DMS114 treated with DMSO at 0.1 percent for 48 hours (cell line): ENCODE measurements at regions not wholly inside any gene's neighbourhood (a gene's known extent, or its start where the extent isn't known, plus 50 kb on each side); places are given as distances from the start of the nearest gene placed in this dataset.

Source experiments
- DNase-seq: peaks from one replicate; lab custom pipeline; 2025; ENCODE audit not compliant: unreplicated experiment; lab: John Stamatoyannopoulos, UW

DNA sequence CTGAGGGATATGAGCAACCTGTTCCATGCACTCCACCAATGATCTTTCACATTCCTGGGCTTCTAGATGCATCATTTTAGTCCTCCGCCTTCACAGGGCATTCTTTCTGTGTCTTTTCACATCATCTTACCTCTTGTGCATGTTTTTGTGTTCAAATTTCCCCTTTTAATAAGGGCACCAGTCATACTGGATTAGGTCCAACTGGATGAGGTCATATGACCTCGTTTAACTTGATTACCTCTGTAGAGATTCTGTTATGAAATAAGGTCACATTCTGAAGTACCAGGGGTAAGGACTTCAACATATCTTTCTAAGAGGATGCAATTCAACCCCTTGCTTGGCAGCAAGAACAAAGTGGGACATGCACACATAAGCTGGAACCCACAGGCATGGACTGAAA lies 335.3 kb upstream of the TLE4 start:
- DNase-seq = no peak

DNA sequence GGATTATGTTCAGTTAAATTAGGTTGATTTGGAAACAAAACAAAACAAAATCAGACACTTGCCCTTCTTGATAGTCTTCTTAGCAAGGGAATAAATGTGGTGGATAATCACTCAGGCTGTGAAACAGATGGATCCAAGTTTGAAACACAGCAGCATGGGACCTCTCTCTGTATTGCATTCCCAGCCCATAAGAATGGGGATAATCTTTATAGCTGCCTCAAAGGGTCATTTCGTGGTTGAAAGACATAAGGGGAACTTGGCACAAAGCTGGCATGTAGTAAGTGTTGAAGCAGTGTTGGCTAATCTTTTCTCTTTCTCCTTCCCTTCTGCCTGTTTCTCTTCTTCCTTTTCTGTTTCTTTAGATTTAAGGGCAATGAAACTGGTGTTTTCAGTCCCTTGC lies 333.9 kb upstream of the TLE4 start:
- no peak for DNase-seq

DNA sequence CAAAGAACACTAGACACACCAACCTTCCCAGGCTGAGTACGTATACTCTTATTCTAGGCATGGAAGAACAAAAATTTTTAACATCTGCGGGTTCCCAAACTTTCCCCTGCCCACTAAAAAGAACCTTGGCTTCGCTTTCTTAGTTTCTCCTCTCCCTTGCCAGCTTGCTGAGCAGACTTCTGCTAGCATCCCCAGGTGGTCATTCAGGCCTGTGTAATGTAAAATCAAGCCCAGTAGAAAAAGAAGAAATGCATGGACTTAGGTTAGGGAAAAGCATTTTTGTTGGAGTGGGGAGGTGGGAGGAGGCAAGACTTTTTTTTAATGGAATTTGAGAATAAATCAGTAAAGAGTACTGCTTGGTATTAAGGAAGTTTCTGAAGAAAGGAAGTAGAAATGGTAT lies 331.0 kb upstream of the TLE4 start:
- no peak for DNase-seq

DNA sequence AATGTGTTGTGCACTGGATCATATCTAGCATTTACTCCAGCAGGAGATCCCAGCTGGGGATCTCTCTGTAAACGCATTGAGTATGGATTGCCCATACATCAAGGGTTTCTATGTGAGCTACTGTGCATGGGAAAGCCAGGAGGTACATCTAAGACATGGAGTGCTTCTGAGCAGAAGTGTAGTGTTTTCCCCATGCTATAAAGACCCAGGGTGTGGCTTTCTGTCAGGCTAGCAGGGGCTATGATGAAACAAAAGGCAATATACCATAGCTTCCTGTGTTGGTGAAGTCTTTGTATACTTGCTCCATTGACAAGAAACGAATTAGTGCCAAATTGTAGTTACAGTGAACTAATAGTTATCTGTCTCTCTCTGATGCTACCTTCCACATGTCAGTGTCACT lies 329.3 kb upstream of the TLE4 start:
- no peak for DNase-seq

DNA sequence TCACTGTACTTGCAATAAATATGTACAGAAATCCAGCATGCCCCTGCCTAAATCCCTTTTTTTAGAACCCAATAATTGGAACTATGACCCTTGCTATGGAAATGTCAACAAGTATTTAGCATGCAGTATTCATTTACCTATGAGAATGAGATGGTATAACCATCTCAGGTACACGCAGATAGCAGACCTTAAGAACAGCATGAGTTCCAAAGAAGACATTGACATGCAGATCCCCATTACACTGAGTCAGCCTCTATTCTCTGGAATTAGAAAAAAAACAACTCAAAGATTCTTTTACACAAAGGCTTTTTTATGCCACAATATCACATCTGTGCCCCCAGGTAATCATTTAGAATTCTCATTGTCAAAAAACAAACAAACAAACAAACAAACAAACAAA lies 325.6 kb upstream of the TLE4 start:
- no peak for DNase-seq

DNA sequence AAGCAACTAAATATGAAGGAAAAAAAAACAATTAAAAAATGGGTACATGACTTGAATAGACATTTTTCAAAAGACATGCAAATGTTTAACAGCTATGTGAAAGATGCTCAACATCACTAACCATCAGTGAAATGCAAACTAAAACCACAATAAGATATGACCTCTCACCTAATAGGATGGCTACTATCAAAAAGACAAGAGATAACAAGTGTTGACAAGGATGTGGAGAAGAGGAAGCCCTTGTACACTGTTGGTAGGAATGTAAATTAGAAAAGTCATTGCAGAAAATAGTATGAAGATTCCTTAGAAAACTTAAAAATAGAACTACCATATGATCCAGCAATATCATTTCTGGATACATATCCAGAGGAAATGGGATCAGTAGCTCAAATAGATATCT lies 324.7 kb upstream of the TLE4 start:
- DNase-seq = no peak

DNA sequence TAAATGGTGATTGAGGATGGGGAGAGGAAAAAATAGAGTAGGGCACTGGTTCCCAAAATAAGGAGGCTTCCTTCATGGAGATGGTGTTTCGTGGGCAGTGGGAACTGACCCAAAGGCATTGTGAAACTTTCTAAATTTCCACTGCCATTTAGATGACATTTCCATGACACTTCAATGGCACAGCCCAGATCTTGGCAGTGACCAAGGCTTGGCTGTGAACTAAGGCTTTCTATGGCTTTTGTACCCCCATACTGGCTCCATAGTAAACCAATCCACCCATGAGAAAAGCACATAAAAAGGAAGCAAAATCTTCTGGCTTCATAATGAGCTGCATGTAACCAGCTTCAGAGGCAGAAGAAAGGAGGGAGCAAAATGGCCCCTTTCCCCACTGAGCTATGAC lies 321.0 kb upstream of the TLE4 start:
- DNase-seq = no peak

DNA sequence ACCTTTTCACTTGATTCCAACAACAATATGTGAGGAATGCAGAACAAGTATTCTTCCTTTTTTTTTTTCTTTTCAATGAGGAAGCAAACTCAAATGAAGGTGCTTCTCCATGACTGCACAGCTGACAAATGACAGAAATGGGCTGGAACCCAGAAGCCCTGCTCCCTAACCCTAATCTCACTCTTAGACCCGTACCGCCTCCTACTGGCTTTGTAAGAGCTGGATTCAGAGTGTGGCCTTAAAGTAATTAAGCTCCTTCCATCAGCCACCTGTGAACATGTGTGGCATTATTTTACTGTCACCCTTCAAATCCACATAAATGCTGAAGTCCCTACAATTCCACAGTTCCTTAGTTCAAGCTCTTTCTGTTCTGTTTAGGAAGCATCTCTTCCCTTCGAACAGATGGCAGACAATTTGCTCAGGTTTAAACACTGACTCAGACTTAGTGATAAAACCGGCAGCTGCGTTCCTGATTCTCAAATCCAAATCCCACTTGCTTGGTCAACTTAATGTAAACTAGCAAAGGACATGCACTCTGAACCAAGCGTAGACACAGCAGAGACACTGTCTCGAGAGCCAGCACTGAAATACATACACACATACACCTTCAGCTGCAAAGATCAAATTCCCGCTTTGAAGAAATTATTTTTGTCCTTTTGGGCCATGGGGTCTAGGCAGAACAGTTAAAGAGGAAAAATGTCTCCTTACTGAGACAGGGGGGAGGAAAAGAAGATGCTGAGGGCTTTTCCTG lies 316.7 kb upstream of the TLE4 start:
- no peak for DNase-seq

DNA sequence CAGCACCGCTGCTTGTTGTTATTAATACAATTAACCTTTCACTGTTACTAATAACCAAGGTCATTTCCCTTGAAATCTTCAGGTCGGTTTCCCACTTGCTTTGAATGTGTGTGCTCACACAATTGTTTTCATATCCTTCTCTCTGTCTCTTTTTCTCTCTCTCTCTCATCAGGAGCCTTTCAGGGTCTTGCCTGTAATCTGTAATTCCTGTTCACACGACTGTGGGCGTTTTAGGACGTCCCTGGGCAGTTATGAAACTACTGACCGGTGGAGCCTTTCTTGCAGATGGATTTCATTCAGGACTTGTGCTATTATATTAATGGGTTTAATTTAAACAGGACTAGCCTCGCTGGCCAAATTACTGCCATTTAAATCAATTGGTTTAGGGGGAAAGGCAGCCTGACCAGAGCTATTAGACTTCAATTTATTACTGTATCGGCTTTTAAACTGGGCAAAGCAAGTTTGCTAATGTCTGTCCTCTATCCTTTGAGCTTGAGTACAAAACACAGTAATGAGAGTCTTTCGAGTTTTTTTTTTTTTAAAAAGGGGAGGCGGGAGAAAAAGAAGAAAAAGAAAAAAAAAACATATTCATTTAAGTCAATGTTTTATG lies 316.0 kb upstream of the TLE4 start:
- no peak for DNase-seq

DNA sequence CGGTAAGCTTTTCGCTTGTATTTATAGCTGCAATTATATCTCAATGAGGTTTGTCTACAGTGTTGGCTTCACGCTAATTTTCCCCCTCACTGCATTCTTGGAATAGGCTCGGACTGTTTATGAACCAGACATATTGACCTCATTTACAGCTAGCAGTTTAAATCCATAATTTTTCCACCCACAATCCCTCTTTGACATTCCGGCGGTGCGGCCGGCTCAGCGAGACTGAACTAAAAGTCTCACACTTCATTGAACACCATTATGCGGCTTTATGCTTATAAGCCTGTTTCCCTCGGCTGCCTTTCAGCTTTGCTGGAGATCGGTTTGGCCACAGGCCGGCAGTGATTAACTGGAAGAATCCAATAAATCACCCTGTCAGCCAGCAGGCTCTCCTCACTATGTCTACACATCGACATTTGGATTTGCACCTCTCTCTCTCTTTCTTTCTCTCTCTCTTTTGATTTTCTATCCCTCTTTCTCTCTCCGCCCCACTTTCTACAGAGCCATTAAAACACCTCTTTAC lies 315.0 kb upstream of the TLE4 start:
- DNase-seq = no peak

DNA sequence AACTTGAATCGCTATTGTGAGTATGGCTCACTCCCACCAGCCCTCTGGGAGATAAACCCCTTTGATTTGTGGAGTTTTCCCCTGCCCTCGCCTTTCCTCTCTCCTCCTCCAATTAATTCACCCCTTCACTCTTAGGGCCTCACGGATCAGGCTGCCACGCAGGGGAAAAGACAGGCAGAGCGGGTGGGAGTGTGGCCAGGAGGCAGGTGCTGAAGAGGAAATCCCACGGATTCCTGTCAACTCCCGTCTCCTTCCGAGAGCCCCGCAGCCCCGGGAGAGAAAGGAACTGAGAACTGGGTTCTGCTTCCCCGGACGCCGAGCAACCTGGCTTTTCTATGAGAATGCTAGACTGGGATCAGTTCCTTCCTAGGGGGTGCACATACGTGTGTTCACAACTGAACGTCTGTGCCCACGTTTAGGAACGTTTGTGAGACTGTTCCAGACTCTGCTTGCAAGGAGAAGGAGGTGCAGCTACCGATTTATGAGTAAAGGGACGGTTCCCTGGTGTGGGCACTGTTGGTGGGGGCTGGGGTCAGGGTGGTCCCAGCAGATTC lies 314.5 kb upstream of the TLE4 start:
- DNase-seq = no peak

DNA sequence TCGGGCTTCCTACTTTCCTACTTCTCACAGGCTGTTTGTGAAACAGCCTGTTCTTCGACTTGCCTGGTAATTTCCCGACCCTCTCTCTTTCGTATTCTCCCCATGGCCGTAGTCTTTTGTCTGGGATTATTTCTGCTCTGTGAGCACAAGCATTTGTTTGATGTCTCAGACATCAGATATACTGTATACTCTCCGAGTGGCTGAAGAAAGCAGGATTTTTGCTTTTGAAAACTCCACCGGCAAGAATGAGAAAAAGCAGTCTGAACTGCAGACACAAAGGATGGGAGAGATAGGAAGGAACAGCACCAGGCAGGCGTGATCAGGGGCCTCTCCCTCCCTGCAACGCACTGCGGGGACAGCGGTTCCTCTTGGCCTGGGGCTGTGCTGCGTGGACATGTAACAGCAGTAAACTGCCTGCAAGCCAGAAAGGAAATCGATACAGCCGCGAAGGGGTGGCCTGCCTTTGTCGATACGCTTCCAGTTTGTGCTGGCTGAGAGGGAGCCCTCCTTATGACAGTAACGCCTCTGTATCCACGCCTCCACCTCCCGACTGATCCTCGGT lies 313.9 kb upstream of the TLE4 start:
- DNase-seq = no peak

DNA sequence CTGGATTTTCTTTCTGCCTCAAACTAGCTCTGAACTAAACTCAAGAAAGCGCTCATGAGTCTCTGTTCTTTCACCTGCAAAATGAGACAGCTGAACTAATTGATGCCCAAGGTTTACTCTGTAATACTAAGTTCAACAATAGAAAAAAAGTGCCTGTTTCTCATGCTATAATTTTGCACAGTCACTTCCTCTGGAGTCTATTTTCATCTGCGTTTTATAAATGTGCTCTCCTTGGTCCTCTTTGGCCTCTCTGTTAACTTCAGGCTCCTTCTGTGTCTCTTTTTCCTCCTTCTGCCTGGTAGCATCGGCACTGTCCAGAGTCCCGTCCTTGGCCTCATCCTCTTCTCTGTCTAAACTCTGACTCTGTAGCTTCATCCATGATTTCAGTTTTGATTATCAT lies 311.9 kb upstream of the TLE4 start:
- no peak for DNase-seq

DNA sequence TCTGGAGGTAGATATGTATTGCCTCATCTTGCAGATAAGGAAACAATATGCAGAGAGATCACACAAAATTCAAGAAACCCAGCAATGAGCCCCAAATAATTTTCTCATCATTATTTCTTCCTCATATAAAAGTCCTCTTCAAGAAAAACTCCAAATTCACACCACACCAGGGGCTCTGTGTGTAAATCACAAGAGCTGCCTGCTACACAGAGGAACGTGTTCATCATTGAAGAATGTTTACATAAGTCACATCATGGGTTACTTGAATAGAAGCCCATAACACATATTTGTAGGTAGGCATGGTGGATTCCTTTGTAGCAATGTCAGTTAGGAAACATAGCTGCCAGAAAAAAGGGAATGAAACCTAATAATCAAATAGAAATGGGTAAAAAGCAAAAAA lies 308.1 kb upstream of the TLE4 start:
- no peak for DNase-seq

DNA sequence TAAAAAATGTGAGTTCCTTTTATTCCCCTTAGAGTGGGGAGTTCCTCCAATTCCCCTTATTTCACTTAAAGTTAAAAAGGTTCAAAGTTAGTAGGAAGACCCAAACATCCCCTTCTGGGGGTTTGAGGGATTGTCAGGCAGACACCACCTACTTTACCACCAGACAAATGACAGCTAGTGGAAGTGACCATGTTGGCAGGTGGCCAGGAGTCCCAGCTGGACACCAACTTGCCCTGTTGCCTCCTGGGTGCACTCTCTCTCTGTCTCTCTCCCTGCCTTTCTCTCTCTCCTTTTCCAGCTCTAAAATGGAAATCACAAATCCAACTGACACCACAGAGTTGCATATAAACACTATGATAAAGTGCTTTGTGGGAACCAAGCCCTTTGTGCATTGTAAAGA lies 307.7 kb upstream of the TLE4 start:
- no peak for DNase-seq

DNA sequence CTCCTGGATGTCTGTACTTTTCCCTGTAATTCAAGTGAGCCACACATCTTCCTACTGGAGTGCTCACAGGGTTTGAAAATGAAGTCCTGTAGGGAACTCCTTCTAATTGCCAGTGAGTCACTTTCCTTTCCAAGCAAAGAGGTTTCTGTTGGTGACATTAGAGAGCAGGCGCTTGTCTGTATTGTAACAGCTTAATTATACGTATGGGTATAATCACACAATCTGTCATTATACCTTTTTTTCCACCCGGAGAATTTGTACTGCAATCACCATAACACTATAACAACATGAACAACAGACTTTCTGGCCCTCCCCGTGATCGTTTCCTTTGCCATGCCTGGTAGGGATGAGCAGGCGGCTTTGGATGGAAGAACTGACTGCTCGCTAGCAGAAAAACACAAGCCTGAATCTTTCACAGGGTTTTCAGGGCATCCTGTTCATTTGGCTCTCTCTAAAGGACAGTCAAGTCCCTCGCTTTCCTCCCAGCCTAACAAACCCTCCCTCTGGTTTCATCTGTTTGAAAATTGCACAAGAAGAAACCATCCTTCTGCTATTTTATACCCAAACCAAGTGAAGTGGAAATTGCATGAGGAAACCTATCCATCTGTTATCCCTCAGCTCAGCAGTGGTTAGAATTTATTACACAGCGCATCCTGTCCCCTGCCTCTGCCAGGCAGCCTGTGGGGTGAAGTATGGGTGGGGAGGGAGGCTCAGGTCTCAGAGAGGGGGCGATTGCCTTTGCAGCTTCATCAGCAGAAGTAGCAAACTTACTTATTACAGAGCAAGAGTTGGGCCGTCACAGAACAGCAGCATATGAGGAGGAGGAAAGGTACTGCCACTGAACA lies 307.0 kb upstream of the TLE4 start:
- no peak for DNase-seq

DNA sequence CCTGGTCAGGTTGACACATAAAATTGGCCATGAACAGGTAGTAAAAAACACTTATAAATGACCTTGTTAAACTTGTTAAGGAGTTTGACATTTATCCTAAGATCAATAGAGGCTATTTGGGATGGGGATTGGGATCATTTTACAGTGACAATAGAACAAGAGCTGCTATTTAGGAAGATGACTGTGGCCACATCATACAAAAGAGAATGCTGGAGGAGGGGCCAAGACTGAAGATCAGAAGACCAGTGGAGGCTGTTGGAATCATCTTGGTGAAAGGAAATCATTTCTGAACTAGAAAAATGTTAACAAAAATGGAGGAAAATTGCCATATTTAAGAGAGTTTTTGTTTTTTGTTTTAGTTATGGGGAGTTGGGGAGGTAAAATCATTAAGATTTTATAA lies 304.8 kb upstream of the TLE4 start:
- no peak for DNase-seq

DNA sequence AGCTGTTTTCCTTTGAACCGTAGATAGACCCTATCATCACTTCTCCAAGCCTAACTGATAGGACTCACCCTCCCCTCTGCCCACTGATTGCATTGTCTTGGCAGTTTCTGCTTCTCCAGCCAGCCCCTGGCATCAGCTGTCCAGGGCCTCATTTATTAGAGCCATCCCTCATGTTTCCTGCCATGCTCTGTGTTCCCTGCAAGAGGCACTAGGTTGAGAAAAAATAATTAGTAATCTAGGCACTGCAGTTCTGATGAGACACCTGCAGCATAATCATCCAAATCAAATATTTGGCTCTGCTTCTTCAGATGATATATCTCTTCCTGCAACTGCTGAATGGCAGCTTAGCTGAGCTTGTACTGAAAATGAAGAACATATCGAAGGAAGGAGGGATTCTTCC lies 303.0 kb upstream of the TLE4 start:
- DNase-seq = no peak

DNA sequence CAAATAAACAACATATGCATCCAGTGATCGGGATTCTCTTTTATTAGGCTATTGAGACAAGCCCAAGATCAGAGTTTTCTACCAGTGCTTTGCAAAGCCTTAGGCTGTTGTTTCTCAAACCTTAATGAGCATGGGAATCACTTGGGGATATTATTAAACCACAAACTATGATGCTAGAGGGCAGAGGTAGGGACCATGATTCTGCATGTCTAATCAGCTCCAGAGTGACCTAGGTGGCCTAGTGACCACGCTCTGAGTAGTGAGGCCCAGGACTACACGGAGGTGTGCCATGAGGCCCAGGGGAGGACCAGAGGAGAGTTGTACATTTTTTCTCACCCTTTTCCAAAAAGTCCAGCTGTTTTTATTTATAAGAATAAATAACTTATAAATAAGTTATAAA lies 298.5 kb upstream of the TLE4 start:
- no peak for DNase-seq

DNA sequence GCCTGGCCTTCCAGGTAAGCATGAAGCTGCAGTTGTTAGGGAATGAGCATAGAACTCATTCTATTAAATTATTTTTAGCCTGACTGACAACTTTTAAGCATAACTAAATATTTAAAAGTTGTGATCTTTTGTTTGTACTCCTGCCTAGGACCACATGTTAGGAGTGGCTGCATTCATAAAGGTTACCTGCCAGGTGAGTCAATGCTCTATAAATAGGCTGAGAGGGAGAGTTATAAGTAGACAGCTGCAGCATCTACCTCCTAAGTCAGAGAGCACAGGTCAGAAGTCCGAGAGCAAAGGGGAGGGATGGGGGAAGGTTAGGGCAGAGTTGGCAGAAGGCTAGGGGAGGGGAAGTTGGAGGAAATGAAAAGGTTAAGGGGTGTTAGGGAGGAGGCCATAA lies 292.4 kb upstream of the TLE4 start:
- DNase-seq = no peak

DNA sequence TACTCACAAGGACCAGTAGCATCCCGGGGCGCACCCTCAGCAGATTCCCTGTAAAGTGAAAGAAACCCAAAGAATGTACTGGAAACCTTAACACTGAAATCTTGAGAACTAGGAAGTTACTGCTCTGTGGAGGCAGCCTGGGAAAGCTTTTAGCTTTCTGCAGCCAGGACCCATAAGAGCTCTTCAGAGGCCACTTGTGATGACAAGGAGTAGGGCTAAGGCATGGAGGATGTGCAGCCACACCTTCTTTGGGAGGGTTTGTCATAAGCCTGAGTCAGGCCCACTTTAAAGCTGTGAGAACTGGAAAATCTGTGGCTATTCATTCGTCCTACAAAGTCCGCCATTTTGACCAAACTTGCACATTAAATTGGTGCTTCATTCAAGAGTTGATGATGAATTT lies 291.1 kb upstream of the TLE4 start:
- DNase-seq = no peak
